ENCODE measurements at regions not wholly inside any gene's neighbourhood (a gene's known extent, or its start where the extent isn't known, plus 50 kb on each side); places are given as distances from the start of the nearest gene placed in this dataset.

DNA sequence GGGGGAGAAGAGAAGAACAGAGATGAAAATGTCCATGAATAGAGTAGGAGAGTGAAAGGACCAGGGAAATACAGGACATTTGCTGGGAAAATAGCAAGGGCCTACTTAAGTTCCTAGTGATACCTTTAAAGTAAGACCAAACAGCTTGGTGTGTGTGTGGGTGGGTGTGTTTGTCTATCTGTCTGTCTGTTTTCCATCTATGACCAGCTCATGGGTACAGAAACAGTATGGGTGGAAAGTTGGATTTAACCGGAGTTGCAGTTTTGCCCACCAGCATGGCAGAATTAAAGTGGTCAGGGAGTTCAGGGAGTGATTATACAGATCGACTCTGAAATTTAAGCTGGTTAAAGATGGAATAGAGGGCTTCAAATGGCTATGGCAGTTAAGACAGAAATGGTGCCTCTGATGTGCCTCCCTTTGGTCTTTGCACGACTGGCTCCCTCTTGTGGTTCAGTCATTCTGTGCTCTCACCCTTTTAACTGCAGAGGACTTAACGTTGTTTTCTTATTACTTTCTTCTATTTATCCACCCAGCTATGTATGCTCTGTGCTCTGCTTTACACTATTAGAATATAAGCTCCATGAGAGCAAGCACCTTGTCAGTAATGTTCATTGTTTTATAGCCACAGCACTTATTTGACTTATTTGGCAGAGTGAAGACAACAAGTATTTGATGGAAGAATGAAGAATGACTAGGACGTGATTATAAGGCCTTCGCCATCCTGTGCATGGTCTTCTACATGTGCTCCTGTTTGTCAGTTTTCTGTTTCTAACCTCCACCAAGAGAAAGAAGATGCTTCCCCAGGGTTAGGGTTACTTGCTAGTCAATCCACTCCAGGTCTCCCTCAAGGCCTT lies 72.7 kb upstream of the AK4 start:
- no peaks in the 10 kb centered on the region for H3K36me3 Mint-ChIP-seq (ENCODE audit: low read depth)
- DNase-seq, result peak; percentile 45
- H3K4me3 Mint-ChIP-seq, result no peak overlapping the region
- TF ChIP-seq, protein P1, sequence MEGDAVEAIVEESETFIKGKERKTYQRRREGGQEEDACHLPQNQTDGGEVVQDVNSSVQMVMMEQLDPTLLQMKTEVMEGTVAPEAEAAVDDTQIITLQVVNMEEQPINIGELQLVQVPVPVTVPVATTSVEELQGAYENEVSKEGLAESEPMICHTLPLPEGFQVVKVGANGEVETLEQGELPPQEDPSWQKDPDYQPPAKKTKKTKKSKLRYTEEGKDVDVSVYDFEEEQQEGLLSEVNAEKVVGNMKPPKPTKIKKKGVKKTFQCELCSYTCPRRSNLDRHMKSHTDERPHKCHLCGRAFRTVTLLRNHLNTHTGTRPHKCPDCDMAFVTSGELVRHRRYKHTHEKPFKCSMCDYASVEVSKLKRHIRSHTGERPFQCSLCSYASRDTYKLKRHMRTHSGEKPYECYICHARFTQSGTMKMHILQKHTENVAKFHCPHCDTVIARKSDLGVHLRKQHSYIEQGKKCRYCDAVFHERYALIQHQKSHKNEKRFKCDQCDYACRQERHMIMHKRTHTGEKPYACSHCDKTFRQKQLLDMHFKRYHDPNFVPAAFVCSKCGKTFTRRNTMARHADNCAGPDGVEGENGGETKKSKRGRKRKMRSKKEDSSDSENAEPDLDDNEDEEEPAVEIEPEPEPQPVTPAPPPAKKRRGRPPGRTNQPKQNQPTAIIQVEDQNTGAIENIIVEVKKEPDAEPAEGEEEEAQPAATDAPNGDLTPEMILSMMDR (IDR thresholded peaks at IDR 0.05), result peak; percentile 82
- H3K4me1 Mint-ChIP-seq (ENCODE audit: low read depth), result no peaks in the 10 kb centered on the region
- H3K27me3 Mint-ChIP-seq (ENCODE audit: insufficient read depth), result peaks cover 12% of the 10 kb centered on the region
- H3K27ac Mint-ChIP-seq, result no peak overlapping the region
- no peaks in the 10 kb centered on the region for H3K9me3 Mint-ChIP-seq

DNA sequence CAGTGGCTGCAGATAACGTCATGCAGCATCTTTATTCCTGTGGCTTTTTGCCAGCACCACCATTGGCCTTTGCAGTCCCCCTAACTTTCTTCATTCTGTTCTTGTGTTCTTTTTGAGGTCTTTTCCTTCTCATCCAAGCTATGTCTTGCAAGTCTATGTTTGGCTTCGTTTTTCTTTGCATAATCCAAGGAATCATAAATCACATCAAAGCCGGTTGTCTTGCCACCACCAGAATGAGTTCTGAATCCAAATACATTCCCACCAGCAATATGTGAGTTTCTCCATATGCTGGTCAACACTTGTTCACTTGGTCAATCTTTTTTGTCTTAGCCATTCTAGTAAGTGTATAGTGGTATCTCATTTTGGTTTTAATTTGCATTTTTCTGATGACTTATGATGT lies 70.6 kb upstream of the AK4 start:
- no peak overlapping the region for H3K4me3 Mint-ChIP-seq
- H3K36me3 Mint-ChIP-seq (ENCODE audit: low read depth), result no peaks in the 10 kb centered on the region
- H3K27me3 Mint-ChIP-seq (ENCODE audit: insufficient read depth), result peaks cover 10% of the 10 kb centered on the region
- TF ChIP-seq, protein P1 (IDR thresholded peaks at IDR 0.05), result no peak
- H3K4me1 Mint-ChIP-seq (ENCODE audit: low read depth), result no peaks in the 10 kb centered on the region
- no peak overlapping the region for H3K27ac Mint-ChIP-seq
- no peaks in the 10 kb centered on the region for H3K9me3 Mint-ChIP-seq
- no peak for DNase-seq

DNA sequence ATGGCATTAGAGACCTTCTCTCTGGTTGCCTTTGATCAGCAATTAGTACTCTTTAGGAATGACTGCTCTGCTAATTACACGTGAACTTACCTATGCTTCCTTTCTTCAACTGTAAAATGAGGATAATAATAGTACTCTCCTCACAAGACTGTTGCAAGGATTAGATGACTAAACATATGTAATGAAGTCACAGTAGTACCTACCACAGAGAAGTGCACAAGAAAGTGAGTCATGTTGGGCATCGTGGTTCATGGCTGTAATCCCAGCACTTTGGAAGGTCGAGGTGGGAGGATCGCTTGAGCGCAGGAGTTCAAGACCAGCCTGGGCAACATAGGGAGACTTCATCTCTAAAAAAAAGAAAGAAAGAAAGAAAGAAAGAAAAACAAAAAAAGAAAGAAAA lies 68.1 kb upstream of the AK4 start:
- no peak overlapping the region for H3K27ac Mint-ChIP-seq
- H3K36me3 Mint-ChIP-seq (ENCODE audit: low read depth), result no peaks in the 10 kb centered on the region
- TF ChIP-seq, protein P1 (IDR thresholded peaks at IDR 0.05), result no peak
- H3K9me3 Mint-ChIP-seq, result no peaks in the 10 kb centered on the region
- DNase-seq, result no peak
- peaks cover 5% of the 10 kb centered on the region; the same call in 1 of the 2 replicates for H3K27me3 Mint-ChIP-seq (ENCODE audit: insufficient read depth)
- no peak overlapping the region for H3K4me3 Mint-ChIP-seq
- no peaks in the 10 kb centered on the region for H3K4me1 Mint-ChIP-seq (ENCODE audit: low read depth)

DNA sequence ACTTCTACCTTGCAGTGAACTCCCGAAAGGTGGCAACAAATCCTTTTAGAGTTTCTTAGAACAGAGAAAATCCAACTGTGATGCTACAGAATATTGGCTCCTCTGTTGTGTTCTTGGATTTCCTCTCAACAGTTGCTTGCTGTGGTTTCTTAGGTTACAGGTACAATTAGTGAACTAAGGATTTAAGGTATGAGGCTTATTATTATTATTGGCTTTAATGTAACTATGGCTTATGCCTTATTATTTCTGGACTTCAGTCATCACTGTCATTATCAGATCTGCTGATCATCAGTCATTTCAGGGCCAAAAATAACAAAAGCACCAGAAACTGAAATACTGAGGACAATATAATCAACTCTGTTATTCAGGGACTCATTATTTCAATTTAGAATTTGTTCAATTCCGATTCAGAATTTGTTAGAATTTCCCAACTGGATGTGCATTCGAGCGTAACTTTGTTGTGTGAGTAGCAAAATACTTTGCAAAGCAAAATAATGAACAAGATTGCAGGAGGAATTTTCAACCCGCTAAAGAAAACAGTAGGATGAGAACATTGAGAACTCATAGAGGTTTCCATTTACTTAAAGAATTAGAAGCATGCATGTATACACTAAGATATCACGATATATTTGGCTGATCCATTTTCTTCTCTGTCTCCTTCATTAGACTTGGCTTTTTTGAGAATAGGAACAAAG lies 65.5 kb upstream of the AK4 start:
- TF ChIP-seq, protein P1 (IDR thresholded peaks at IDR 0.05), result no peak
- no peaks in the 10 kb centered on the region for H3K4me1 Mint-ChIP-seq (ENCODE audit: low read depth)
- H3K9me3 Mint-ChIP-seq, result no peaks in the 10 kb centered on the region
- no peak overlapping the region for H3K4me3 Mint-ChIP-seq
- peaks cover 5% of the 10 kb centered on the region; the same call in 1 of the 2 replicates for H3K27me3 Mint-ChIP-seq (ENCODE audit: insufficient read depth)
- H3K27ac Mint-ChIP-seq, result no peak overlapping the region
- no peak for DNase-seq
- H3K36me3 Mint-ChIP-seq (ENCODE audit: low read depth), result no peaks in the 10 kb centered on the region

DNA sequence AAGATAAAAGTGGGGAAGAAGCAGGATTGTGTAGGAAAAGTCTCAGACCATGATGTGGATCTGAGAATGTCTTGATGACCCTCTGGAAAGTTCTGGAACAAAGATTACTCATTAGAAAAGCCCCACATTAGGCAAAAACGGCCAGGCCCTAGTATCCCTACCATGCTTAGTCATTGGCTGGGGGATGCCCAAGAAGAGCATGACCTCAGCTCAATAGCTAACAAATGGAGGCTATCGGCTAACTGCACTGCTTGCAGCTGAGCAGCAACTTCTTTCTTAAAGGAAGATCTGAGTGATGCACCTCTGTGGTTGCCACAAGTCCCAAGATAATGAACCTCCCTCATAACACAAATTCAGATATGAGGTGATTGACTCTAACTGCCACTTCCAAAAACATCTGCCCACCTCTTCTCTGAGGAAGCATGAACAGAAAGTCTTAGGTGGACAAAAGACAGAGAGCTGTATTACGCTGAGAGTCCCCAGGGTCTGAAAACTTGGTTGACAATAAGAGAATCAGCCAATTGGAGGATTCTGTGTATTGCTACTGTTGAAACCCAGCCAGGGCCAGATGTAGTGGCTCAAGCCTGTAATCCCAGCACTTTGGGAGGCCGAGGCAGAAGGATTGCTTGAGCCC lies 64.6 kb upstream of the AK4 start:
- H3K27me3 Mint-ChIP-seq (ENCODE audit: insufficient read depth), result peaks cover 5% of the 10 kb centered on the region; the same call in 1 of the 2 replicates
- no peak for DNase-seq
- no peaks in the 10 kb centered on the region for H3K36me3 Mint-ChIP-seq (ENCODE audit: low read depth)
- TF ChIP-seq, protein P1 (IDR thresholded peaks at IDR 0.05), result no peak
- no peaks in the 10 kb centered on the region for H3K4me1 Mint-ChIP-seq (ENCODE audit: low read depth)
- no peak overlapping the region for H3K4me3 Mint-ChIP-seq
- no peaks in the 10 kb centered on the region for H3K9me3 Mint-ChIP-seq
- H3K27ac Mint-ChIP-seq, result no peak overlapping the region
